ENCODE measurements at regions not wholly inside any gene's neighbourhood (a gene's known extent, or its start where the extent isn't known, plus 50 kb on each side); places are given as distances from the start of the nearest gene placed in this dataset.

DNA sequence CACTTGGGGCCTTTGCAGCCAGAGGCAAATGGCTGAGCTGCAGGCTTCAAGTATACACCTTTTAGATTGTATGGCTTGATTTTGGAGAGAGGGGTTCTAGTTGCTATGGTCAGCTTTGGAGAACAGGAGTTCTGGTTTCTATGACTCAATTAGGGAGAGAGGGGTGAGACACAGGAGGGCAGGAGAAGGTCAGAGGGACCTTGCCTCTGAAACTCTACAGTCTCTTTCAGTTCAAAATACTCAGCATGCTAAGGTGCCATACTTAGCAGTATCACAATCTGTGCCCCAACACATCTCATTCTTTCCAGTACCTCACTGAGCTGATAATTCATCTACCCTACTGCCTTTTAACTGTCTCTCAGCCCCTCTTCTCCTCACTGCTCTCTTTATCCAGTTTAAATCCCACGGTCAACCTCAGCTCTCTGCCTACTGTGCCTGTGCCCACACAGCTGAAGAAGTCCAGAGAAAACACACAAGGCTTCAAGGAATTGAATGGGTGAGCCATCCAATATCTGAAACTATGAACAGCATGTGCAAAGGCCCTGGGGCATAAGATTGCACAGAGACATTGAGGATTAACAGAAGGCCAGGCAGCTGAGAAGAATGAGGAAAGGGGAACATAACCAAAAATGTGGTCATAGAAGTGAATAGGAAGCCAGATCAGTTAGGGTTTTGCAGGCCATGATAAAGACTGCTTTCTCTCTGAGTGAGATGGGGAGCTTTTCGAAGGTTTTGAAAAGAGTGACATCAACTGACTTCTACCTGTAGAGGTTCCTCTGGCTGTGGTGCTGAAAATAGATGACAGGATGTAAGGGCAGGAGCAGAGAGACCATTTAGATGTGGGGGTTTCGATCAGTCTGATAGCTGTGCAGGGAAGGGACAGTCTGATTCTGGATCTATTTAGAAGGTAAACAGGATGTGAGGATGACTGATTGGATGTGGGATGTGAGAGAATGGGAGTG lies 54.5 kb upstream of the C3orf80 start:
- peaks cover 2% of the 10 kb centered on the region for H3K4me1 Mint-ChIP-seq (ENCODE audit: unreplicated experiment)
- H3K27me3 Mint-ChIP-seq (ENCODE audit: unreplicated experiment) = peaks cover 3% of the 10 kb centered on the region
- DNase-seq (ENCODE audit: low spot score) = no peak
- no peaks in the 10 kb centered on the region for H3K9me3 Mint-ChIP-seq (ENCODE audit: unreplicated experiment)
- H3K36me3 Mint-ChIP-seq (ENCODE audit: low read depth, unreplicated experiment) = no peaks in the 10 kb centered on the region
- H3K27ac Mint-ChIP-seq (ENCODE audit: unreplicated experiment) = no peak overlapping the region
- no peak overlapping the region for H3K4me3 Mint-ChIP-seq (ENCODE audit: unreplicated experiment)
- TF ChIP-seq, protein P1, sequence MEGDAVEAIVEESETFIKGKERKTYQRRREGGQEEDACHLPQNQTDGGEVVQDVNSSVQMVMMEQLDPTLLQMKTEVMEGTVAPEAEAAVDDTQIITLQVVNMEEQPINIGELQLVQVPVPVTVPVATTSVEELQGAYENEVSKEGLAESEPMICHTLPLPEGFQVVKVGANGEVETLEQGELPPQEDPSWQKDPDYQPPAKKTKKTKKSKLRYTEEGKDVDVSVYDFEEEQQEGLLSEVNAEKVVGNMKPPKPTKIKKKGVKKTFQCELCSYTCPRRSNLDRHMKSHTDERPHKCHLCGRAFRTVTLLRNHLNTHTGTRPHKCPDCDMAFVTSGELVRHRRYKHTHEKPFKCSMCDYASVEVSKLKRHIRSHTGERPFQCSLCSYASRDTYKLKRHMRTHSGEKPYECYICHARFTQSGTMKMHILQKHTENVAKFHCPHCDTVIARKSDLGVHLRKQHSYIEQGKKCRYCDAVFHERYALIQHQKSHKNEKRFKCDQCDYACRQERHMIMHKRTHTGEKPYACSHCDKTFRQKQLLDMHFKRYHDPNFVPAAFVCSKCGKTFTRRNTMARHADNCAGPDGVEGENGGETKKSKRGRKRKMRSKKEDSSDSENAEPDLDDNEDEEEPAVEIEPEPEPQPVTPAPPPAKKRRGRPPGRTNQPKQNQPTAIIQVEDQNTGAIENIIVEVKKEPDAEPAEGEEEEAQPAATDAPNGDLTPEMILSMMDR (IDR thresholded peaks at IDR 0.05; ENCODE audit: unreplicated experiment) = no peak

DNA sequence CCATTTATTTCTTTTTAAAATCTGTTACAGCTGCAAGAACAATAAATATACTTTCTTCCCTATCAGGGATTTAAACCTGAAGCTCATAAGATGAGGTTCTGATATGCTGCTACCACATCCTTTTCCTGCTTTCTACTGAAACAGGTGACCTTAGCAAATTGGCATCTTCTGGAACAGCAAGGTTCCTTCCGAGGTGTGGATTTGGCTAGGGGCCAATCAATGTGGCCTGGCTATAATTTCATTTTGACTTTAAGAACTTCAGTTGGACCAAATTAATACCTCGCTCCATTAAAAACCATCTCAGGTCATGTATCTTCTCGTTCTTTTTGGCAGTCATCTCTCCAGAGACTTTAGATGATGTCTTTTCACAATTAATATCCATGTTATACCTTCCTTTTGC lies 53.4 kb upstream of the C3orf80 start:
- H3K4me3 Mint-ChIP-seq (ENCODE audit: unreplicated experiment) = no peak overlapping the region
- peaks cover 3% of the 10 kb centered on the region for H3K27me3 Mint-ChIP-seq (ENCODE audit: unreplicated experiment)
- no peak for DNase-seq (ENCODE audit: low spot score)
- peaks cover 2% of the 10 kb centered on the region for H3K4me1 Mint-ChIP-seq (ENCODE audit: unreplicated experiment)
- H3K9me3 Mint-ChIP-seq (ENCODE audit: unreplicated experiment) = no peaks in the 10 kb centered on the region
- H3K36me3 Mint-ChIP-seq (ENCODE audit: low read depth, unreplicated experiment) = no peaks in the 10 kb centered on the region
- H3K27ac Mint-ChIP-seq (ENCODE audit: unreplicated experiment) = no peak overlapping the region
- TF ChIP-seq, protein P1 (IDR thresholded peaks at IDR 0.05; ENCODE audit: unreplicated experiment) = no peak

DNA sequence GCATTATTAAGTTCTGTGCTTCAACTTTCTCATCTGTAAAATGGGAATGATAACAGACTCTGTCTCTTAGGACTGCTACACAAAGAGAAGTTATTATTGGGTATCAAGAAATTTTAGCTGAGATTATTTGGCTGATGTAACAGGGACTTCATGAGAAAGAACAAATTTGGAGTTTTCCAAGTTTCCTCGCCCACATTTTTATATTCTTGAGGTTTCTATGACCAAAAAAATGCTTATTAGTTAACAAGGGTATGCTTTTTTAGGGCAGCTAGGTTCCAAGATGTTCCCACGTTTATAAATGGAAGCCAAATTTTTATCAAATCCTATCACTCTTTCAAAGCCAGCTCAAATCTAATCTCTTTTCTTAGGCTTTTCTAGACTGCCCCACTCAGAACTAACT lies 50.6 kb upstream of the C3orf80 start:
- Mint-ChIP-seq H3K27me3 (ENCODE audit: unreplicated experiment) (peaks cover 3% of the 10 kb centered on the region), H3K27ac (ENCODE audit: unreplicated experiment) (no peak overlapping the region), H3K4me3 (ENCODE audit: unreplicated experiment) (no peak overlapping the region), H3K4me1 (ENCODE audit: unreplicated experiment) (peaks cover 2% of the 10 kb centered on the region), H3K36me3 (ENCODE audit: low read depth, unreplicated experiment) (no peaks in the 10 kb centered on the region), H3K9me3 (ENCODE audit: unreplicated experiment) (no peaks in the 10 kb centered on the region)
- DNase-seq (ENCODE audit: low spot score) = no peak
- TF ChIP-seq, protein P1 (IDR thresholded peaks at IDR 0.05; ENCODE audit: unreplicated experiment) = no peak
